ENCODE measurements at regions not wholly inside any gene's neighbourhood (a gene's known extent, or its start where the extent isn't known, plus 50 kb on each side); places are given as distances from the start of the nearest gene placed in this dataset.

- Histone ChIP-seq H3K27ac (ENCODE audit: low read depth) (no peak overlapping the region), H3K79me2 (replicated peaks; ENCODE audit: insufficient read depth) (no peaks in the 10 kb centered on the region), H4K20me1 (replicated peaks; ENCODE audit: insufficient read depth) (no peaks in the 10 kb centered on the region), H3K9me2 (ENCODE audit: insufficient read depth) (peaks cover 11% of the 10 kb centered on the region; the same call in 1 of the 2 replicates), H3K4me3 (no peak overlapping the region), H3K4me2 (no peak overlapping the region), H2AFZ (no peak overlapping the region), H3K4me1 (ENCODE audit: insufficient read depth) (no peaks in the 10 kb centered on the region), H3K36me3 (ENCODE audit: insufficient read depth) (no peaks in the 10 kb centered on the region), H3F3A (replicated peaks; ENCODE audit: low read depth) (no peaks in the 10 kb centered on the region), H3K27me3 (ENCODE audit: insufficient read depth) (no peaks in the 10 kb centered on the region)
- Mint-ChIP-seq H3K4me1 (no peaks in the 10 kb centered on the region), H3K27me3 (ENCODE audit: insufficient read depth, low read depth, poor library complexity) (no peaks in the 10 kb centered on the region), H3K27ac (no peak overlapping the region), H3K36me3 (ENCODE audit: low read depth) (peaks cover 6% of the 10 kb centered on the region), H3K4me3 (no peak overlapping the region), H3K9me3 (peaks cover 11% of the 10 kb centered on the region; the same call in 2 of the 3 replicates)
- TF ChIP-seq ZNF462 (CRISPR knock-in tag; IDR thresholded peaks at IDR 0.05) (no peak), ZNF331 (CRISPR knock-in tag; IDR thresholded peaks at IDR 0.05; ENCODE audit: low read depth) (no peak), CREB1 (CRISPR knock-in tag; IDR thresholded peaks at IDR 0.05; ENCODE audit: low read depth) (no peak), ZNF114 (CRISPR knock-in tag; IDR thresholded peaks at IDR 0.05) (no peak)
- no peak for DNase-seq (ENCODE audit: low spot score)
- no peak for ATAC-seq
Measured at GRCh38 chr20:39719293-39719692, 757.1 kb downstream of the DHX35 start.

- no peak overlapping the region for H3K4me3 Mint-ChIP-seq
- H3K4me1 ChIP-seq (ENCODE audit: insufficient read depth): no peaks in the 10 kb centered on the region
- H3K36me3 Mint-ChIP-seq (ENCODE audit: low read depth): peaks cover 6% of the 10 kb centered on the region
- H3K9me3 Mint-ChIP-seq: peaks cover 11% of the 10 kb centered on the region; the same call in 2 of the 3 replicates
- no peaks in the 10 kb centered on the region for H3K36me3 ChIP-seq (ENCODE audit: insufficient read depth)
- no peak overlapping the region for H3K4me2 ChIP-seq
- no peak overlapping the region for H2AFZ ChIP-seq
- H3K4me3 ChIP-seq: no peak overlapping the region
- H3K4me1 Mint-ChIP-seq: no peaks in the 10 kb centered on the region
- H3K27ac Mint-ChIP-seq: no peak overlapping the region
- no peaks in the 10 kb centered on the region for H3K27me3 Mint-ChIP-seq (ENCODE audit: insufficient read depth, low read depth, poor library complexity)
- no peak for ATAC-seq
- peaks cover 11% of the 10 kb centered on the region for H3K9me2 ChIP-seq (ENCODE audit: insufficient read depth)
- H4K20me1 ChIP-seq (replicated peaks; ENCODE audit: insufficient read depth): no peaks in the 10 kb centered on the region
- H3F3A ChIP-seq (replicated peaks; ENCODE audit: low read depth): no peaks in the 10 kb centered on the region
- H3K27ac ChIP-seq (ENCODE audit: low read depth): no peak overlapping the region
- H3K27me3 ChIP-seq (ENCODE audit: insufficient read depth): no peaks in the 10 kb centered on the region
- DNase-seq (ENCODE audit: low spot score): no peak
- H3K79me2 ChIP-seq (replicated peaks; ENCODE audit: insufficient read depth): no peaks in the 10 kb centered on the region
- no peak for TF ChIP-seq ZNF462 (CRISPR knock-in tag; IDR thresholded peaks at IDR 0.05)
- TF ChIP-seq JUNB (IDR thresholded peaks at IDR 0.05; ENCODE audit: unreplicated experiment): no peak
Measured at GRCh38 chr20:39717936-39718335, 755.8 kb downstream of the DHX35 start.
